Right atrium auricular region (tissue), 2 donors: ENCODE measurements at regions not wholly inside any gene's neighbourhood (a gene's known extent, or its start where the extent isn't known, plus 50 kb on each side); places are given as distances from the start of the nearest gene placed in this dataset.

Source experiments
- DNase-seq: peaks from one replicate; pipeline ENCODE4 v3.0.0-alpha.2; 2019; ENCODE audit warnings: low spot score
- H3K27ac ChIP-seq, 2 donors: fragments of 200-600 bp; sonication (generic); 1 replicate in 1 of 2; 2 replicates in 1 of 2; pipeline ENCODE4 v1.5.1; 2016 to 2019
- H3K27me3 ChIP-seq, 2 donors: fragments of 200-600 bp; sonication (generic); one replicate each; pipeline versions ENCODE4 v1.5.1 to v1.6.0; 2017 to 2019
- H3K36me3 ChIP-seq: fragments of 200-600 bp; sonication (generic); one replicate; pipeline ENCODE4 v1.5.1; 2016
- H3K4me1 ChIP-seq, 2 donors: fragments of 200-600 bp; sonication (generic); one replicate each; pipeline versions ENCODE4 v1.5.1 to v1.6.0; 2017 to 2019
- H3K4me3 ChIP-seq, 2 donors: fragments of 200-600 bp; sonication (generic); 1 replicate in 1 of 2; 2 replicates in 1 of 2; pipeline ENCODE4 v1.5.1; 2017 to 2019; ENCODE audit warnings: mild to moderate bottlenecking in 1 of 2, moderate library complexity in 1 of 2
- H3K9me3 ChIP-seq, 2 donors: fragments of 200-600 bp; sonication (generic); one replicate each; pipeline ENCODE4 v1.5.1; 2019
- CTCF ChIP-seq, 2 donors: fragments of 200-600 bp; sonication (generic); IDR thresholded peaks; one replicate each; pipeline ENCODE4 v1.5.1; 2019; ENCODE audit warnings: antibody characterized with exemption in 2 of 2

- Histone ChIP-seq H3K27me3 (no peaks in the 10 kb centered on the region), H3K4me3 (no peak overlapping the region), H3K4me1 (peaks cover 0 to 10% of the 10 kb centered on the region in 2 donors), H3K36me3 (no peaks in the 10 kb centered on the region), H3K27ac (no peak overlapping the region), H3K9me3 (peaks cover 0 to 7% of the 10 kb centered on the region in 2 donors)
- no peak for TF ChIP-seq CTCF (IDR thresholded peaks at IDR 0.05)
- DNase-seq, result no peak
These were observed 57.0 kb downstream of the SMIM38 start for GRCh38 chr11:69212798-69213110.

DNA sequence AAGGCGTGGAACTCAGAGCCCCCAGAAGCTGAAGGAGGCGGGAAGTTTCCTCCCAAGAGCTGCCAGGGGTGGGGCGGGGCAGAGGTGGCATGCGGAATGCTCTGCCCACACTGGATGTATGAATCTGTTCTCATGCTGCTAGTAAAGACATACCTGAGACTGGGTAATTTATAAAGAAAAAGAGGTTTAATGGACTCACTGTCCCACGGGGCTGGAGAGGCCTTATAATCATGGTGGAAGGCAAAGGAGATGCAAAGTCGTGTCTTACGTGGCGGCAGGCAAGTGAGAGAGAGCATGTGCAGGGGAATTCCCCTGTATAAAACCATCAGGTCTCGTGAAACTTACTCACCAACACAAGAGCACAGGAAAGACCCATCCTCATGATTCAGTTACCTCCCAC is 57.6 kb downstream of the SMIM38 start:
- H3K36me3 ChIP-seq, result no peaks in the 10 kb centered on the region
- H3K4me3 ChIP-seq, result no peak overlapping the region
- peaks cover 0 to 3% of the 10 kb centered on the region in 2 donors for H3K9me3 ChIP-seq
- DNase-seq, result no peak
- no peak for TF ChIP-seq CTCF (IDR thresholded peaks at IDR 0.05)
- no peak overlapping the region for H3K27ac ChIP-seq
- peaks cover 0 to 13% of the 10 kb centered on the region in 2 donors for H3K4me1 ChIP-seq
- no peaks in the 10 kb centered on the region for H3K27me3 ChIP-seq

- Histone ChIP-seq H3K27ac (no peak overlapping the region), H3K9me3 (no peaks in the 10 kb centered on the region), H3K4me3 (no peak overlapping the region), H3K27me3 (no peaks in the 10 kb centered on the region), H3K36me3 (no peaks in the 10 kb centered on the region), H3K4me1 (peaks cover 0 to 13% of the 10 kb centered on the region in 2 donors)
- no peak for DNase-seq
- TF ChIP-seq CTCF (IDR thresholded peaks at IDR 0.05), result no peak
These were observed 58.2 kb downstream of the SMIM38 start for GRCh38 chr11:69213964-69214363.

GRCh38 chr11:69215216-69215615 is 59.5 kb downstream of the SMIM38 start:
- H3K9me3 ChIP-seq, result no peaks in the 10 kb centered on the region
- DNase-seq, result no peak
- no peak overlapping the region for H3K27ac ChIP-seq
- H3K4me1 ChIP-seq, result peaks cover 0 to 13% of the 10 kb centered on the region in 2 donors
- H3K36me3 ChIP-seq, result no peaks in the 10 kb centered on the region
- TF ChIP-seq CTCF (IDR thresholded peaks at IDR 0.05), result no peak
- no peak overlapping the region for H3K4me3 ChIP-seq
- no peaks in the 10 kb centered on the region for H3K27me3 ChIP-seq

GRCh38 chr11:69215784-69216415 is 60.2 kb downstream of the SMIM38 start:
- no peaks in the 10 kb centered on the region for H3K36me3 ChIP-seq

More at GRCh38 chr11:69215784-69216415, 60.2 kb downstream of the SMIM38 start:
- Histone ChIP-seq H3K27me3 (no peaks in the 10 kb centered on the region), H3K4me3 (no peak overlapping the region), H3K27ac (no peak overlapping the region), H3K9me3 (no peaks in the 10 kb centered on the region), H3K4me1 (peaks cover 0 to 13% of the 10 kb centered on the region in 2 donors)
- no peak for DNase-seq
- no peak for TF ChIP-seq CTCF (IDR thresholded peaks at IDR 0.05)
